ENCODE measurements at regions not wholly inside any gene's neighbourhood (a gene's known extent, or its start where the extent isn't known, plus 50 kb on each side); places are given as distances from the start of the nearest gene placed in this dataset.

GRCh38 chr9:74205056-74205455 lies 292.1 kb upstream of the RORB start:
- Histone ChIP-seq H3K4me1 (ENCODE audit: control insufficient read depth, insufficient read depth, low read length) (no peaks in the 10 kb centered on the region), H2BK120ac (ENCODE audit: low read depth, low read length) (no peak overlapping the region), H3K23ac (ENCODE audit: low read depth, low read length) (no peak overlapping the region), H3K27ac (ENCODE audit: insufficient read depth, low read length) (no peak overlapping the region), H2BK20ac (ENCODE audit: low read depth, low read length) (no peak overlapping the region), H4K20me1 (ENCODE audit: insufficient read depth, low read length) (no peaks in the 10 kb centered on the region), H3K9ac (ENCODE audit: low read depth, low read length) (no peak overlapping the region), H3K4me3 (ENCODE audit: insufficient read depth, low read depth, low read length) (no peak overlapping the region), H3K14ac (replicated peaks; ENCODE audit: low read depth, low read length) (no peak overlapping the region), H3K18ac (ENCODE audit: low read depth, low read length) (no peak overlapping the region), H2AFZ (replicated peaks; ENCODE audit: low read length, poor library complexity) (no peak overlapping the region), H4K91ac (ENCODE audit: insufficient read depth, low read depth, low read length) (no peak overlapping the region), H3K56ac (ENCODE audit: extremely low read depth, insufficient read depth, low read length) (no peak overlapping the region), H3K36me3 (ENCODE audit: control insufficient read depth, insufficient read depth, low read length) (no peaks in the 10 kb centered on the region), H3K79me1 (ENCODE audit: low read depth in 1 of 2, low read length in 2 of 2) (no peaks in the 10 kb centered on the region), H2AK5ac (ENCODE audit: low read depth, low read length) (no peak overlapping the region), H4K8ac (ENCODE audit: low read depth in 2 of 2, low read length in 2 of 2) (no peak overlapping the region), H2BK5ac (ENCODE audit: low read depth, low read length, poor library complexity, severe bottlenecking) (no peak overlapping the region), H2AK9ac (replicated peaks; ENCODE audit: low read depth, low read length, poor library complexity) (no peak overlapping the region), H3K27me3 (ENCODE audit: control insufficient read depth, insufficient read depth, low read length) (no peaks in the 10 kb centered on the region), H4K5ac (ENCODE audit: low read depth, low read length) (no peak overlapping the region), H2BK15ac (ENCODE audit: low read depth, low read length) (no peak overlapping the region), H3K9me3 (ENCODE audit: control insufficient read depth, insufficient read depth, low read length) (peaks cover 2% of the 10 kb centered on the region; the same call in 1 of the 2 replicates), H3K4ac (ENCODE audit: low read depth, low read length) (no peak overlapping the region), H3K9me1 (ENCODE audit: insufficient read depth, low read length) (no peaks in the 10 kb centered on the region), H3K4me2 (ENCODE audit: low read depth, low read length) (no peak overlapping the region)
- TF ChIP-seq, protein P1, sequence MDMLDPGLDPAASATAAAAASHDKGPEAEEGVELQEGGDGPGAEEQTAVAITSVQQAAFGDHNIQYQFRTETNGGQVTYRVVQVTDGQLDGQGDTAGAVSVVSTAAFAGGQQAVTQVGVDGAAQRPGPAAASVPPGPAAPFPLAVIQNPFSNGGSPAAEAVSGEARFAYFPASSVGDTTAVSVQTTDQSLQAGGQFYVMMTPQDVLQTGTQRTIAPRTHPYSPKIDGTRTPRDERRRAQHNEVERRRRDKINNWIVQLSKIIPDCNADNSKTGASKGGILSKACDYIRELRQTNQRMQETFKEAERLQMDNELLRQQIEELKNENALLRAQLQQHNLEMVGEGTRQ (IDR thresholded peaks at IDR 0.05; ENCODE audit: low read depth, low read length) = no peak
- TF ChIP-seq RAD21 (IDR thresholded peaks at IDR 0.05; ENCODE audit: low read length) (no peak), CHD1 (IDR thresholded peaks at IDR 0.05; ENCODE audit: low read depth, low read length) (no peak), MAZ (IDR thresholded peaks at IDR 0.05; ENCODE audit: borderline replicate concordance, low read depth, low read length) (no peak), RFX5 (IDR thresholded peaks at IDR 0.05; ENCODE audit: low read depth, low read length) (no peak), RCOR1 (IDR thresholded peaks at IDR 0.05; ENCODE audit: insufficient replicate concordance, low read length) (no peak), SMC3 (IDR thresholded peaks at IDR 0.05; ENCODE audit: low read depth, low read length) (no peak), FOS (IDR thresholded peaks at IDR 0.05; ENCODE audit: low read depth, low read length) (no peak)
- no CpG with 5 or more reads among the region's 4 CpGs for WGBS, 2 experiments (ENCODE audit: extremely low coverage in 2 of 2, insufficient read length in 1 of 2)
- POLR2A ChIA-PET (ENCODE audit: unreplicated experiment) = no interaction called here
- intact Hi-C loops (cut with micrococcal nuclease) = no loop called here
- CTCF ChIA-PET = no interaction called here
- dilution Hi-C loops (cut with HindIII; ENCODE audit: low sequenced_read_pairs, unreplicated experiment) = no loop called here
- DNase-seq (no peak), ATAC-seq (ENCODE audit: low read depth) (no peak)
- no TSS peak for BruUV-seq (replicated peaks)
- in situ Hi-C loops (cut with MboI; ENCODE audit: low sequenced_read_pairs) = no loop called here

Measured in IMR-90 (cell line).